SK-N-SH treated with all-trans-retinoic acid at 6 μM for 48 hours (cell line): ENCODE measurements at regions not wholly inside any gene's neighbourhood (a gene's known extent, or its start where the extent isn't known, plus 50 kb on each side); places are given as distances from the start of the nearest gene placed in this dataset.
A peak's percentile ranks its signal among the peaks of the same experiment; 100 is the strongest.
"Not testable (repeated sequence)": the region's sequence is repeated elsewhere in the genome, so short reads cannot be mapped to it uniquely, and the experiment has no call there.

Source experiments
- ATAC-seq: fragments of 200-7000 bp; cut with Tn5 transposase; 3 replicates; pipeline ENCODE4 v1.9.1; 2020; ENCODE audit warnings: mild to moderate bottlenecking, moderate library complexity
- ARNTL ChIP-seq: fragments of 450-650 bp; formaldehyde crosslinking; IDR thresholded peaks from 2 replicates; pipeline ENCODE4 v1.5.0; 2020; ENCODE audit warnings: low read depth, mild to moderate bottlenecking, moderate library complexity, borderline replicate concordance
- BACH2 ChIP-seq: fragments of 250-450 bp; sonication (Bioruptor Pico); IDR thresholded peaks from 2 replicates; pipeline ENCODE4 v1.9.0; 2021; ENCODE audit warnings: mild to moderate bottlenecking, borderline replicate concordance
- CSDC2 ChIP-seq: fragments of 250-450 bp; sonication (Bioruptor Pico); IDR thresholded peaks from 2 replicates; pipeline ENCODE4 v1.5.0; 2020; ENCODE audit warnings: mild to moderate bottlenecking, moderate library complexity
- ESRRG ChIP-seq: fragments of 250-450 bp; sonication (Bioruptor Pico); IDR thresholded peaks from 2 replicates; pipeline ENCODE4 v1.6.1; 2021; ENCODE audit warnings: mild to moderate bottlenecking
- GLIS3 ChIP-seq: fragments of 250-450 bp; sonication (Bioruptor Pico); IDR thresholded peaks from 2 replicates; pipeline ENCODE4 v1.5.0; 2020; ENCODE audit warnings: mild to moderate bottlenecking, moderate library complexity
- ISL1 ChIP-seq: fragments of 250-450 bp; sonication (Bioruptor Pico); IDR thresholded peaks from 2 replicates; pipeline ENCODE4 v2.1.2; 2022; ENCODE audit warnings: mild to moderate bottlenecking, moderate library complexity
- OSR1 ChIP-seq: fragments of 250-450 bp; sonication (Bioruptor Pico); IDR thresholded peaks from 2 replicates; pipeline ENCODE4 v1.8.0; 2022; ENCODE audit warnings: moderate library complexity, mild to moderate bottlenecking, inconsistent platforms
- PATZ1 ChIP-seq: fragments of 250-450 bp; sonication (Bioruptor Pico); IDR thresholded peaks from 2 replicates; pipeline ENCODE4 v1.8.0; 2020; ENCODE audit warnings: mild to moderate bottlenecking, moderate library complexity, borderline replicate concordance
- RARB ChIP-seq: fragments of 250-450 bp; sonication (Bioruptor Pico); IDR thresholded peaks from 2 replicates; pipeline ENCODE4 v1.8.0; 2021; ENCODE audit warnings: mild to moderate bottlenecking, moderate library complexity
- SNAI2 ChIP-seq: fragments of 250-450 bp; sonication (Bioruptor Pico); IDR thresholded peaks from 2 replicates; pipeline ENCODE4 v1.5.0; 2020; ENCODE audit warnings: mild to moderate bottlenecking, moderate library complexity
- TCF4 ChIP-seq: fragments of 250-450 bp; sonication (Bioruptor Pico); IDR thresholded peaks from 2 replicates; pipeline ENCODE4 v1.8.0; 2021; ENCODE audit warnings: mild to moderate bottlenecking, moderate library complexity, borderline replicate concordance
- TOX ChIP-seq: fragments of 250-450 bp; sonication (Bioruptor Pico); IDR thresholded peaks from 2 replicates; pipeline ENCODE4 v1.8.0; 2021; ENCODE audit warnings: mild to moderate bottlenecking, moderate library complexity, borderline replicate concordance
- ZFP3 ChIP-seq: fragments of 250-450 bp; sonication (Bioruptor Pico); IDR thresholded peaks from 2 replicates; pipeline ENCODE4 v1.5.0; 2020; ENCODE audit warnings: mild to moderate bottlenecking, moderate library complexity
- ZFP30 ChIP-seq: fragments of 450-650 bp; formaldehyde crosslinking; IDR thresholded peaks from 2 replicates; pipeline ENCODE4 v1.5.0; 2022; ENCODE audit warnings: mild to moderate bottlenecking, moderate library complexity
- ZNF565 ChIP-seq: fragments of 450-650 bp; formaldehyde crosslinking; conservative IDR thresholded peaks from 2 replicates; pipeline ENCODE4 v1.5.0; 2020; ENCODE audit warnings: low read depth, mild to moderate bottlenecking, moderate library complexity
- ZNF70 ChIP-seq: fragments of 450-650 bp; formaldehyde crosslinking; IDR thresholded peaks from 2 replicates; pipeline ENCODE4 v1.5.0; 2020; ENCODE audit warnings: mild to moderate bottlenecking, moderate library complexity
- ZNF8 ChIP-seq: fragments of 450-650 bp; formaldehyde crosslinking; IDR thresholded peaks from 2 replicates; pipeline ENCODE4 v1.5.0; 2020; ENCODE audit warnings: mild to moderate bottlenecking, moderate library complexity
- TF ChIP-seq, protein P1 (sequence below): fragments of 250-450 bp; sonication (Bioruptor Pico); IDR thresholded peaks from 2 replicates; pipeline ENCODE4 v1.5.0; 2020; ENCODE audit warnings: mild to moderate bottlenecking, moderate library complexity
- TF ChIP-seq, protein P2 (sequence below): fragments of 250-450 bp; sonication (Bioruptor Pico); IDR thresholded peaks from 2 replicates; pipeline ENCODE4 v1.5.1; 2020; ENCODE audit warnings: low read depth, mild to moderate bottlenecking, moderate library complexity
- TF ChIP-seq, protein P3 (sequence below): fragments of 250-450 bp; sonication (Bioruptor Pico); IDR thresholded peaks from 2 replicates; pipeline ENCODE4 v1.8.0; 2021; ENCODE audit warnings: low read depth, mild to moderate bottlenecking, moderate library complexity, borderline replicate concordance

DNA sequence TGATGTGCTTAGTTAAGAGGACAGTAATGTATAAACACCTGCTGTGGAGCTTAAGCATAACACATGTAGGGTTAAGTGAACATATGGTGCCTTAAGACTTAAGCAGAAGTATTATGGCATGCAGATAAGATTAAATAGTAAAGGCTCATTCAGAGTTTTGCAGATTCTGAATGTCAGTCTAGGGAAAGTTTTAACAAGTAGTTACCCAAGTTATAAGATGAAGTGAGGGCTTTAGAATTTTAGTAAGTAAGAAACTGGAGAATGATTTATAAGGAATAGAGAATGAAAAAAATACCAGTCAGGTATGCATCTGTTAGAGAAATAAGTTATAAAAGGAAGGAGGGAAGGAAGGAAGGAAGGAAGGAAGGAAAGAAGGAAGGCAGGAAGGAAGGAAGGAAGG is 902.1 kb downstream of the TRAM1L1 start:
- no peak for ATAC-seq
- TF ChIP-seq ZFP3 (CRISPR knock-in tag): no peak
- no peak for TF ChIP-seq ESRRG (CRISPR knock-in tag)
- no peak for TF ChIP-seq ZNF8 (CRISPR knock-in tag)
- TF ChIP-seq ARNTL (CRISPR knock-in tag): no peak
- TF ChIP-seq TOX (CRISPR knock-in tag): no peak

DNA sequence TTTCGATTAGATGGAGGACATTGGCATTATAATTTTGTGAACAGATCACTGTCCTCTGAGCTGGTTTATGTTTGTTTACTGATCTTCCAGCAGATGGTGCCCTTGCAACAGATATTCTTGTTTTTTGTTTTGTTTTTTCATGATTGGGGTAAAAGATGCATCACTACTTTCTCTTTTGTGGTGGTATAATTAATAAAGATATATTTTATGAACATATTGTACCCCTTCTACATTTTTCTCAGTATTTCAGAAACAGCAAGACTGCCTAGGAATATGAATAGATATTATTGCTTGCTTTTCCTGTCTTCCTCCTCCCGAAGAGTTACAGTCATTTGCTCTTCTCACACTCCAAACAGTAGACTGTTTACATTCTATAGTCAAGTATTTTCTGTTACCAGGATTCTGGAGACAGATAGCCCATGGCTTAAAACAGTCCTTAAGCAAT is 905.2 kb downstream of the TRAM1L1 start:
- ATAC-seq: peak; percentile 72
- TF ChIP-seq ESRRG (CRISPR knock-in tag) (no peak), ZNF70 (no peak), ZFP30 (CRISPR knock-in tag) (no peak), PATZ1 (no peak), RARB (CRISPR knock-in tag) (no peak), SNAI2 (CRISPR knock-in tag) (no peak), ISL1 (CRISPR knock-in tag) (no peak), ZFP3 (CRISPR knock-in tag) (no peak), ZNF565 (CRISPR knock-in tag) (no peak), GLIS3 (CRISPR knock-in tag) (no peak), TCF4 (CRISPR knock-in tag) (no peak), BACH2 (CRISPR knock-in tag) (no peak)
- TF ChIP-seq, protein P1, sequence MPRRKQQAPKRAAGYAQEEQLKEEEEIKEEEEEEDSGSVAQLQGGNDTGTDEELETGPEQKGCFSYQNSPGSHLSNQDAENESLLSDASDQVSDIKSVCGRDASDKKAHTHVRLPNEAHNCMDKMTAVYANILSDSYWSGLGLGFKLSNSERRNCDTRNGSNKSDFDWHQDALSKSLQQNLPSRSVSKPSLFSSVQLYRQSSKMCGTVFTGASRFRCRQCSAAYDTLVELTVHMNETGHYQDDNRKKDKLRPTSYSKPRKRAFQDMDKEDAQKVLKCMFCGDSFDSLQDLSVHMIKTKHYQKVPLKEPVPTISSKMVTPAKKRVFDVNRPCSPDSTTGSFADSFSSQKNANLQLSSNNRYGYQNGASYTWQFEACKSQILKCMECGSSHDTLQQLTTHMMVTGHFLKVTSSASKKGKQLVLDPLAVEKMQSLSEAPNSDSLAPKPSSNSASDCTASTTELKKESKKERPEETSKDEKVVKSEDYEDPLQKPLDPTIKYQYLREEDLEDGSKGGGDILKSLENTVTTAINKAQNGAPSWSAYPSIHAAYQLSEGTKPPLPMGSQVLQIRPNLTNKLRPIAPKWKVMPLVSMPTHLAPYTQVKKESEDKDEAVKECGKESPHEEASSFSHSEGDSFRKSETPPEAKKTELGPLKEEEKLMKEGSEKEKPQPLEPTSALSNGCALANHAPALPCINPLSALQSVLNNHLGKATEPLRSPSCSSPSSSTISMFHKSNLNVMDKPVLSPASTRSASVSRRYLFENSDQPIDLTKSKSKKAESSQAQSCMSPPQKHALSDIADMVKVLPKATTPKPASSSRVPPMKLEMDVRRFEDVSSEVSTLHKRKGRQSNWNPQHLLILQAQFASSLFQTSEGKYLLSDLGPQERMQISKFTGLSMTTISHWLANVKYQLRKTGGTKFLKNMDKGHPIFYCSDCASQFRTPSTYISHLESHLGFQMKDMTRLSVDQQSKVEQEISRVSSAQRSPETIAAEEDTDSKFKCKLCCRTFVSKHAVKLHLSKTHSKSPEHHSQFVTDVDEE (CRISPR knock-in tag): no peak

DNA sequence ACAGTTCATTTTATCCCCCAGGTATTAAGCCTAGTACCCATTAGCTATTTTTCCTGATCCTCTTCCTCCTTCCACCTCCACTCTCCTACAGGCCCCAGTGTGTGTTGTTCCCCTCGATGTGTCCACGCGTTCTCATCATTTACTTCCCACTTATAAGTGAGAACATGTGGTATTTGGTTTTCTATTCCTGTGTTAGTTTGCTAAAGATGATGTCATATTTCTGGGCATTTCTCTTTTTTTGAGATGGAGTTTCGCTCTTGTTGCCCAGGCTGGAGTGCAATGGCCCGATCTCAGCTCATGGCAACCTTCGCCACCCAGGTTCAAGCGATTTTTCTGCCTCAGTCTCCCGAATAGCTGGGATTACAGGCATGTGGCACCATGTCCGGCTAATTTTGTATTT is 934.0 kb downstream of the TRAM1L1 start:
- ATAC-seq: not testable (repeated sequence)

DNA sequence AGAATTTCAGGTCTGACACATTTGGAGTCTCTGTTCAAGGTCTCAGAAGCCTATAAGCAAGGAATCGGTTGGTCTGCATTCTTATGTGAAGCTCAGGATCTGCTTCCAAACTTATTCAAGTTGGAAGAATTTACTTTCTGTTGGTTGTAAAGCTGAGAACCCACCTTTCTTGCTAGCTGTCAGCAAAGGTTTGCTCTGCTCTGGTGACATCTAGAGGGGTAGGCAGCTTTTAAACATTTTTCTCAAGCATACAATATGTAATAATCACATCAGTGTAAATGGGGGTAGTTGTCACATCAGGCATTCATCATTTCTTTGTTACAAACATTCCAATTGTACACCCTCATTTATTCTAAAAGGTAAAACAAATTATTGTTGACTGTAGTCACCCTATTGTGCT is 935.2 kb downstream of the TRAM1L1 start:
- TF ChIP-seq, protein P2, sequence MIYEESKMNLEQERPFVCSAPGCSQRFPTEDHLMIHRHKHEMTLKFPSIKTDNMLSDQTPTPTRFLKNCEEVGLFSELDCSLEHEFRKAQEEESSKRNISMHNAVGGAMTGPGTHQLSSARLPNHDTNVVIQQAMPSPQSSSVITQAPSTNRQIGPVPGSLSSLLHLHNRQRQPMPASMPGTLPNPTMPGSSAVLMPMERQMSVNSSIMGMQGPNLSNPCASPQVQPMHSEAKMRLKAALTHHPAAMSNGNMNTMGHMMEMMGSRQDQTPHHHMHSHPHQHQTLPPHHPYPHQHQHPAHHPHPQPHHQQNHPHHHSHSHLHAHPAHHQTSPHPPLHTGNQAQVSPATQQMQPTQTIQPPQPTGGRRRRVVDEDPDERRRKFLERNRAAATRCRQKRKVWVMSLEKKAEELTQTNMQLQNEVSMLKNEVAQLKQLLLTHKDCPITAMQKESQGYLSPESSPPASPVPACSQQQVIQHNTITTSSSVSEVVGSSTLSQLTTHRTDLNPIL (CRISPR knock-in tag): no peak
- TF ChIP-seq ESRRG (CRISPR knock-in tag) (no peak), GLIS3 (CRISPR knock-in tag) (no peak), SNAI2 (CRISPR knock-in tag) (no peak), ZNF8 (CRISPR knock-in tag) (no peak), ZFP30 (CRISPR knock-in tag) (no peak), ARNTL (CRISPR knock-in tag) (no peak), ZNF565 (CRISPR knock-in tag) (no peak), ZNF70 (no peak), TOX (CRISPR knock-in tag) (no peak), BACH2 (CRISPR knock-in tag) (no peak), ISL1 (CRISPR knock-in tag) (no peak)
- TF ChIP-seq, protein P3, sequence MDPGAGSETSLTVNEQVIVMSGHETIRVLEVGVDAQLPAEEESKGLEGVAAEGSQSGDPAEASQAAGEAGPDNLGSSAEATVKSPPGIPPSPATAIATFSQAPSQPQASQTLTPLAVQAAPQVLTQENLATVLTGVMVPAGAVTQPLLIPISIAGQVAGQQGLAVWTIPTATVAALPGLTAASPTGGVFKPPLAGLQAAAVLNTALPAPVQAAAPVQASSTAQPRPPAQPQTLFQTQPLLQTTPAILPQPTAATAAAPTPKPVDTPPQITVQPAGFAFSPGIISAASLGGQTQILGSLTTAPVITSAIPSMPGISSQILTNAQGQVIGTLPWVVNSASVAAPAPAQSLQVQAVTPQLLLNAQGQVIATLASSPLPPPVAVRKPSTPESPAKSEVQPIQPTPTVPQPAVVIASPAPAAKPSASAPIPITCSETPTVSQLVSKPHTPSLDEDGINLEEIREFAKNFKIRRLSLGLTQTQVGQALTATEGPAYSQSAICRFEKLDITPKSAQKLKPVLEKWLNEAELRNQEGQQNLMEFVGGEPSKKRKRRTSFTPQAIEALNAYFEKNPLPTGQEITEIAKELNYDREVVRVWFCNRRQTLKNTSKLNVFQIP (CRISPR knock-in tag): no peak
- no peak for ATAC-seq

DNA sequence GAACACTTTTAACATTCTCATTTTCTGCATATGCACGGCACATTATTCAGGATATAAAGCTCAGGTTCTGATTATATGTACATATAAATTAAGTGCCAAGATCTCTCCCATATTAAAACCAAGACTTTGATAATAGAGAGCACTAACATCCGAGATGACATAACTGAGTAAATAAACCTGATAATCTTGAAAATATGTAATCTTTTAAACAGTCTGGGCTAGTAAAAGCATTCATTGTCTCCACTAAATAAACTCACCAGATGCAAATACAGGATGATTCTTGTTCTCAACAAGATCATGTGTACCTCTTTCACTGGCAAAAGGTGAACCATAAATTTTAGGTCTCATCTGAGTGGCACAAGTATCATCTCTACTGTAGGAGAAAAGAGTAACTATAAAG is 942.2 kb downstream of the TRAM1L1 start:
- no peak for ATAC-seq
- no peak for TF ChIP-seq PATZ1
- TF ChIP-seq ZNF70: no peak
- TF ChIP-seq, protein P3 (CRISPR knock-in tag): no peak
- TF ChIP-seq CSDC2 (CRISPR knock-in tag): no peak
- TF ChIP-seq ZNF8 (CRISPR knock-in tag): no peak
- TF ChIP-seq GLIS3 (CRISPR knock-in tag): no peak
- no peak for TF ChIP-seq SNAI2 (CRISPR knock-in tag)
- no peak for TF ChIP-seq OSR1 (CRISPR knock-in tag)
- TF ChIP-seq ZFP3 (CRISPR knock-in tag): no peak
- no peak for TF ChIP-seq ZNF565 (CRISPR knock-in tag)
- TF ChIP-seq BACH2 (CRISPR knock-in tag): no peak
